ENCODE measurements at regions not wholly inside any gene's neighbourhood (a gene's known extent, or its start where the extent isn't known, plus 50 kb on each side); places are given as distances from the start of the nearest gene placed in this dataset.
"Not testable (repeated sequence)": the region's sequence is repeated elsewhere in the genome, so short reads cannot be mapped to it uniquely, and the experiment has no call there.

DNA sequence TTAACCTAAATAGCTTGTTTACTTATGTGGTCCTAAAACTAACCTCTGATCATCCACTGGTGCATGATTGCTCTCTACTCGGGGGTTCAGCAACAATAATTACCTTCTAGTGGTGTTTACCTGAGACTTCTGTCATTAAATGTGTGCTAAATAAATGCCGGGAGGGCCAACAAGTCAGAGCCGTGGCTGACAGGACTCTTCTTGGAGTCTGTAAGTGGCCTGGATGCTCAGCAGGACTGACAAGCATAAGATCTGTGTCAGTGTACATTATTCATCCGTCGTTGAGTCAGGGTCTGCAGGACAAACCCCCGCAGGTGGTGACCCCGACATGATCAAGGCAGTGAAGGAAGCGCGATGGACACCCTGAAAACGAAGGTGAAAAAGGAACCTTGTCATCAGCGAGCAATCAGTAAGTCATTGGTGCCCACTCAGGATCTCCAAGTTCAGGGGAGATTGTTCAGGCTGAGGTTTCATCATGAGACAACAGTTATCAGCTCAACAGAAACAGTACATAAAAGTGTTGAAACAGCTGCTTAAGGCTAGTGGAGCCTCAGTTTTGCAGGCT, 1466.9 kb downstream of the UQCRFS1 start:
- no peak for DNase-seq

DNA sequence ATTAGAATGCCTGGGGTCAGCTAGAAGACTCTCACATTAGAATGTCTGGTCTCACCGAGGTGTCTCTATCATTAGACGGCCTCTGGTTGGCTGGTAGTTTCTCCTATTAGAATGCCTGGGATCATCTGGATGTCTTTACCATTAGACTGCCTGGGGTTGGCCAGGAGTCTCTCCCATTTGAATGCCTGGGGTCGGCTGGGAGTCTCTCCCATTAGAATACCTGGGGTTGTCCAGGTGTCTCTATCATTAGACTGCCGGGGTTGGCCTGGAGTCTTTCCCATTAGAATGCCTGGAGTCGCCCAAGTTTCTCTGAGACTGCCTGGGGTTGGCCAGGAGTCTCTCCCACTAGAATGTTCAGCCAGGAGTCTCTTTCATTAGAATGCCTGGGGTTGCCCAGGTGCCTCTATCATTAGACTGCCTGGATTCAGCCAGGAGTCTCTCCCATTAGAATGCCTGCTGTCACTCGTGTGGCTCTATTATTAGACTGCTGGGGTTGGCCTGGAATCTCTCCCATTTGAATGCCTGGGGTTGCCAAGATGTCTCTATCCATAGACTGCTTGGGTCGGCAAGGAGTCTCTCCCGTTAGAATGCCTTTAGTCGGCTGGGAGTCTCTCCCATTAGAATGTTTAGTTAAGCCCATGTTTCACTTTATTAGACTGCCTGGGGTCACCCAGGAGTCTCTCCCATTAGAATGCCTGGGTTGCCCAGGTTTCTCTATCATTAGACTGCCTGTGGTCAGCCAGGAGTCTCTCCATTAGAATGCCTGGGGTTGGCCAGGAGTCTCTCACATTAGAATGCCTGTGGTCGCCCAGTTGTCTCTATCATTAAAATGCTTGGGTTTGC, 1467.8 kb downstream of the UQCRFS1 start:
- no peak for DNase-seq

DNA sequence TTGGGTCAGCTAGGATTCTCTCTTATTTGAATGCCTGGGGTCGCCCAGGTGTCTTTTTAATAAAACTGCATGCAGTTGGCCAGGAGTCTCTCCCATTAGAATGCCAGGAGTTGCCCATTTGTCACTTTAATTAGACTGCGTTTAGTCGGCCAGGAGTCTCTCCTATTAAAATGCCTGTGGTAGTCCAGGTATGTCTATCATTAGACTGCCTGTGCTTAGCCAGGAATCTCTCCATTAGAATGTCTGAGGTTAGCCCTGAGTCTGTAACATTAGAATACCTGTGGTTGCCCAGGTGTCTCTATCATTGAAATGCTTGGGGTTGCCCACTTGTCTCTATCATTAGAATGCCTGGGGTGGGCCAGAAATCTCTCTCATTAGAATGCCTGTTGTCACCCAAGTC, 1470.9 kb downstream of the UQCRFS1 start:
- DNase-seq = no peak

DNA sequence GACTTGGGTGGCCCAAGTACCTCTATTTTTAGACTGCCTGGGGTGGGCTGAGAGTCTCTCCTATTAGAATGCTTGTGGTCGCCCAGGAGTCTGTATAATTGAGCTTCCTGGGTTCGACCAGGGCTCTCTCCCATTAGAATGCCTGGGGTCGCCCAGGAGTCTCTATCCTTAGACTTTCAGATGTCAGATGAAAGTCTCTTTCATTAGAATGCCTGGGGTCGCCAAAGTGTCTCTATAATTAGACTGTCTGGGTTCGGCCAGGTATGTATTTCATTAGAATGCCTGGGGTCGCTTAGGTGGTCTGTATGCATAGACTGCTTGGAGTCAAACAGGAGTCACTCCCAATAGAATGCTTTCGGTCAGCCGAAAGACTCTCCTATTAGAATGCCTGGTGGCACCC, 1471.7 kb downstream of the UQCRFS1 start:
- DNase-seq = no peak

DNA sequence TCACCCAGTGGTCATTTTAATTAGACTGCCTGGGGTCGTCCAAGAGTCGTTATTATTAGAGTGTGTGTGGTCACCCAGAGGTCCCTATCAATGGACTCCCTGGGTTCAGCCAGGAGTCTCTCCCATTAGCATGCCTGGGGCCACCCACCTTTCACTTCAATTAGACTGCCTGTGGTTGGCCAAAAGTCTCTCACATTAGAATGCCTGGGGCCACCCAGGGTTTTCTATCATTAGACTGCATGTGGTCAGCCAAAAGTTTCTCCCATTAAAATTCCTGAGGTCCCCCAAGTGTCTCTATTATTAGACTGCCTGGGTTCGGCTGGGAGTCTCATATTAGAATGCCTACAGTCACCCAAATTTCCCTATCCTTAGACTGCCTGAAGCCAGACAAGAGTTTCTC, 1472.6 kb downstream of the UQCRFS1 start:
- no peak for DNase-seq

DNA sequence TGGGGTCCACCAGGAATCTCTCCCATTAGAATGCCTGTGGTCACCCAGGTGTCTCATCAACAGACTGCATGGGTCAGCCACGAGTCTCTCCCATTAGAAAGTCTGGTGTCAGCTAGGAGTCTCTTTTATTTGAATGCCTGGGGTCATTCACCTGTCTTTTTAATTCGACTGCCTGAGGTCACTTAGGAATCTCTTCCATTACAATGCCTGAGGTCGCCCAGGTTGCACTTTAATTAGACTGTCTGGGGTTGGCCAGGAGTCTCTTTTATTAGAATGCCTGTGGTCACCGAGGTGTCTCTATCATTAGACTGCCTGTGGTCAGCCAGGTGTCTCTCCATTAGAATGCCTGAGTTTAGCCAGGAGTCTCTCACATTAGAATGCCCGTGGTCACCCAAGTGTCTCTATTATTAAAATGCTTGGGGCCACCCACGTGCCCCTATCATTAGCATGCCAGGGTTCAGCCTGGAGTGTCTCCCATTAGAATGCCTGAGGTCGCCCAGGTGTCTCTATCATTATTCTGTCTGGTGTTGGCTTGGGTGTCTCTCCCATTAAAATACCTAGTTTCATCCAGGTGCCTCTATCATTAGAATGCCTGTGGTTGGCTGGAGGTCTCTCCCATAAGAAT, 1474.3 kb downstream of the UQCRFS1 start:
- no peak for DNase-seq

DNA sequence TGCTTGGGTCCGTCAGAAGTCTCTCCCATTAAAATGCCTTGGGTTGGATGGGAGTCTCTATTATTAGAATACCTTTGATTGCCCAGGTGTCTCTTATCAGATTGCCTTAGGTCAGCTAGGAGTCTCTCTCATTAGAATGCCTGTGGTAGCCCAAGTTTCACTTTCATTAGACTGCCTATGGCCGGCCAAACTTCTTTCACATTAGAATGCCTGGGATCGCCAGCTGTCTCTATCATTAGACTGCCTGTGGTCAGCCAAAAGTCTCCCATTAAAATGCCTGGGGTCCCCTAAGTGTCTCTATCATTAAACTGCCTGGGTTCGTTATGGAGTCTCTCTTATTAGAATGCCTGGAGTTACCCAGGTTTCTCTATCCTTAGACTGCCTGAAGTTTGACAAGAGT, 1476.7 kb downstream of the UQCRFS1 start:
- DNase-seq = no peak

DNA sequence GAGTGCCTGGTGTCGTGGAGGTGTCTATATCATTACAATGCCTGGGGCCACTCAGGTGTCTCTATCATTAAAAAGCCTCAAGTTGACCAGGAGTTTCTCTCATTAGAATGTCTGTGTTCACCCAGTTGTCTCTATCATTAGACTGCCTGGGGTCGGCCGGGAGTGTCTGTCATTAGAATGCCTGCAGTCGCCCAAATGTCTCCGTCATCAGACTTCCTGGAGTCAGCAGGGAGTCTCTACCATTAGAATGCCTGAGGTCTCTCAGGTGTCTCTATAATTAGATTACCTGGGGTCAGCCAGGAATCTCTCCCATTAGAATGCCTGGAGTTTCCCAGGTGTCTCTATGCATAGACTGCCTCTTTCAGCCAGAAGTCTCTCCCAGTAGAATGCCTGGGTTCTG, 1477.6 kb downstream of the UQCRFS1 start:
- DNase-seq = no peak

DNA sequence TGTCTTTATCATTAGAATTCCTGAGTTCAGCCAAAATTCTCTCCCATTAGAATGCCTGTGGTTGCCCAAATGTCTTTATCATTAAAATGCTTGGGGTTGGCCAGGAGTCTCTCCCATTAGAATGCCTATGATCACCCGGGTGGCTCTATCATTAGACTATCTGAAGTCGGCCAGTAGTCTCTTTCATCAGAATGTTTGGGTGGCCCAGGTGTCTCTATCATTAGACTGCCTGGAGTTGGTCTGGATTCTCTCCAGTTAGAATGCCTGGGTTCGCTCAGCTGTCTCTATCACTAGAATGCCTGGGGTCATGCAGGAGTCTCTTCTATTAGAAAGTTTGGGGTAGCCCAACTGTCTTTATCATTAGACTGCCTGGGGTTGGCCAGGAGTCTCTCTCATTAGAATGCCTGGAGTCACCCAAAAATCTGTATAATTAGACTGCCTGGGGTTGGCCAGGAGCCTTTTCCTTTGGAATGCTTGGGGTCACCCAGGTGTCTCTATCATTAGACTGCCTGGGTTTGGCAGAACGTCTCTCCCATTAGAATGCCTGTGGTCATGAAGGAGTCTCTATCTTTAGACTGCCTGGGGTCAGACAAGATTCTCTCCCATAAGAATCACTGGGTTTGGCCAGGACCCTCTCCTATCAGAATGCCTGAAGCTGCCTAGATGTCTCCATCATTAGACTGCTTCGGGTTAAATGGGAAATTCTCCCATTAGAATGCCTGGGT, 1478.3 kb downstream of the UQCRFS1 start:
- DNase-seq = no peak

DNA sequence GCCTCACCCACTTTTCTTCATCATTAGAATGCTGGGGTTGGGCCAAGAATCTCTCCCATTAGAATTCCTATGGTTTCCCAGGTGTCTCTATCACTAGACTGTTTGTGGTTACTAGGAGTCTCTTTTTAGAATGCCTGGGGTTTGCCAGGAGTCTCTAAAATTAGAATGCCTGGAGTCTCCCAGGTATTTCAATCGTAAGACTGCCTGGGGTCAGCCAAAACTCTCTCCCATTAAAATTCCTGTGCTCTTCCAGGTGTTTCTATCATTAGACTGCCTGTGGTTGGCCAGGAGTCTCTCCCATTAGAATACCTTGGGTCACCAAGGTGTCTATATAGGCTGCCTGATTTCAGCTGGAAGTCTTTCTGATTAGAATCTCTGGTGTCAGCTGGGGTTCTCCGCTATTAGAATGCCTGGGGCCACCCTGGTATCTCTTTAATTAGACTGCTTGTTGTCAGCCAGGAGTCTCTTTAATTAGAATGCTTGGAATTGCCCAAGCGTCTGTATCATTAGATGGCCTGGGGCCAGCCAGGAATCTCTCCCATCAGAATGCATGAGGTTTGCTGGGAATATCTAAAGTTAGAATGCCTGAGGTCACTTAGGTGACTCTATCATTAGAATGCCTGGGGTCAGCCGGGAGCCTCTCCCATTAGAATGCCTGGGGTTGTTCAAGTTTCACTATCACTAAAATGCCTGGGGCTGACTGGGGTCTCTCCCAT, 1479.2 kb downstream of the UQCRFS1 start:
- DNase-seq = no peak

DNA sequence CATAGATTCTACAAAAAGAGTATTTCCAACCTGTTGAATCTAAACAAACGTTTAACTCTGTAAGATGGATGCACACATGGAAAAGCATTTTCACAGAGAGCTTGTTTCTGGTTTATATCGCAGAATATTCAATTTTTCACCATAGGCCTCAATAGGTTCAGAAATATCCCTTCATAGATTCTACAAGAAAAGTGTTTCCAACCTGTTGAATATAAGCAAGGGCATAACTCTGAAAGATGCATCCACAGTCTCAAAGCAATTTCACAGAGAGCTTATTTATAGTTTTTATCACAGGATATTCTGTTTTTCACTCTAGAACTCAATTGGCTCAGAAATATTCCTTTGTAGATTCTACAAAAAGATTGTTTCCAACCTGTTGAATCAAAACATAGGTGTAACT, 1483.6 kb downstream of the UQCRFS1 start:
- no peak for DNase-seq

DNA sequence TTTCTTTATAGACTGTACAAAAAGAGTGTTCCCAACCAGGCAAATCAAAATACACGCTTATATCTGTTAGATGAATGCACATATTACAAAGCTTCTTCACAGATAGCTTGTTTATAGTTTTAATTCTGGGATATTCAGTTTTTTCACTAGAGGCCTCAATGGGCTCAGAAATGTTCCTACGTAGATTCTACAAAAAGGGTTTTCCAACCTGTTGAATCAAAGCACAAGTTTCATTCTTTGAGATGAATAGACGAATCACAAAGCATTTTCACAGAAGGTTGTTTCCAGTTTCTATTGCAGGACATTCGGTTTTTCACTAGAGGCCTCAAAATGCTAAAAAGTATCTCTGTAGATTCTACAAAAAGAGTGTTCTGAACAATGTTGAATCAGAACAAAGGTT, 1490.3 kb downstream of the UQCRFS1 start:
- DNase-seq = no peak

DNA sequence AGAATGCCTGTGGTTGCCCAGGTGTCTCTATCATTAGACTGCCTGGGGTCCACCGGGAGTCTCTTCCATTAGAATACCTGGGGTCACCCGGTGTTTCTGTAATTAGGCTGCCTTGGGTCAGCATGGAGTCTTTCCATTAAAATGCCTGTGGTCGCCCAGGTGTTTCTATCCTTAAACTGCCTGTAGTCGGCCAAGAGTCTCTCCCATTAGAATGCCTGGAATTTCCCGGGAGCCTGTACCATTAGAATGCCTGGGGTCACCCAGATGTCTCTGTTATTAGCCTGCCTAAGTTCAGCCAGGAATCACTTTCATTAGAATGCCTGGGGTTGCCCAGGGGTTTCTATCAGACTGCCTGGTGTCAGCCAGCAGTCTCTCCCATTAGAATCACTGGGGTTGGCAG, 1492.8 kb downstream of the UQCRFS1 start:
- DNase-seq = no peak

DNA sequence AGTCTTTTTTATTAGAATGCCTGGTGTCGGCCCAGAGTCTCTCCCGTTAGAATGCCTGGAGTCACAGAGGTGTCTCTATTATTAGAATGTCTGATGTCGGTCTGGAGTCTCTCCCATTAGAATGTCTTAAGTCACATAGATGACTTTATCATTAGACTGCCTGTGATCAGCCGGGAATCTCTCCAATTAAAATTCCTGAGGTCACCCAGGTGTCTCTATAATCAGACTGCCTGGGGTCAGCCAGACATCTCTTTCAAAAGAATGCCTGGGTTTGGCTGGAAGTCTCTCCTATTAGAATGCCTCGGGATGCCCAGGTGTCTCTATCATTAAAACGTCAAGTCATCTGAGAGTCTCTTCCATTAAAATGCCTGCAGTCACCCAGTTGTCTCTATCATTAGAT, 1493.9 kb downstream of the UQCRFS1 start:
- DNase-seq = no peak

DNA sequence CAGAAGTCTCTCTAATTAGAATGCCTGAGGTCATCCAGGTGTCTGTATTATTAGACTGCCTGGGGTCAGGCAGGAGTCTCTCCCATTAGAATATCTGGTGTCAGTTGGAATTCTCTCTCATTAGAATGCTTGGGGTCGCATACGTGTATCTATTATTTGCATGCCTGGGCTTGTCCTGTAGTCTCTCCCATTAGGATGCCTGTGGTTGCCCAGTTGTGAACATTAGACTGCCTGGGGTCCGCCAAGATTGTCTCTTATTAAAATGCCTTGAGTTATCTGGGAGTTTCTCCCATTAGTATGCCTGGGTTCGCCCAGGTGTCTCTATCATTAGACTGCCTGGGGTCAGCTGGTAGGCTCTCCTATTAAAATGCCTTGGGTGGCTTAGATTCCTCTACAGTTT, 1494.7 kb downstream of the UQCRFS1 start:
- no peak for DNase-seq

DNA sequence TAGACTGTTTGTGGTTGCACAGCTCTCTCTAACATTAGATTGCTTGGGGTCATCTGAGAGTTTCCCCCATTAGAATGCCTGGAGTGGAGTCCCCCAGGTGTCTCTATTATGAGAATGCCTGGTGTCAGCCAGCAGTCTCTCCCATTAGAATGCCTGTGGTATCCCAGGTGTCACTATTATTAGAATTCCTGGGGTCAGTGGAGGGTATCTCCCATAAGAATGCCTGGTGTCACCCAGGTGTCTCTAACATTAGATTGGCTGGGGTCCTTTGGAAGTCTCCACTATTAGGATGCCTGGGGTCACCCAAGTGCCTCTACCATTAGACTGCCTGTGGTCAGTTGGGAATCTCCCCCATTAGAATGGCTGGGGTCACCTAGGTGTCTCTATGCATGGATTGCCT, 1495.1 kb downstream of the UQCRFS1 start:
- DNase-seq = no peak

DNA sequence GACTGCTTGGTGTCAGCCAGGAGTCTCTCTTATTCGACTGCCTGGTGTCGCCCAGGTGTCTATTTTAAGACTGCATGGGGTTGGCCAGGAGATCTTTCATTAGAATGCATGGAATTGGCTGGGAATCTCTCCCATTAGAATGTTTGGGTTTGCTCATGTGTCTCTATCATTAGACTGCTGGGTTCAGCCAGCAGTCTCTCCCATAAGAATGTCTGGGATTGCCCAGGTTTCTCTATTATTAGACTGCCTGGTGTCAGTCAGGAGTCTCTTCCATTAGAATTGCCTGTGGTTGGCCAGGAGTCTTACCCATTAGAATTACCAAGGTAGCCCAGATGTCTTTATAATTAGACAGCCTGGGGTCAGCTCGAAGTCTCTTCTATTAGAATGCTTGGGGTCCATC, 1496.0 kb downstream of the UQCRFS1 start:
- DNase-seq = no peak

DNA sequence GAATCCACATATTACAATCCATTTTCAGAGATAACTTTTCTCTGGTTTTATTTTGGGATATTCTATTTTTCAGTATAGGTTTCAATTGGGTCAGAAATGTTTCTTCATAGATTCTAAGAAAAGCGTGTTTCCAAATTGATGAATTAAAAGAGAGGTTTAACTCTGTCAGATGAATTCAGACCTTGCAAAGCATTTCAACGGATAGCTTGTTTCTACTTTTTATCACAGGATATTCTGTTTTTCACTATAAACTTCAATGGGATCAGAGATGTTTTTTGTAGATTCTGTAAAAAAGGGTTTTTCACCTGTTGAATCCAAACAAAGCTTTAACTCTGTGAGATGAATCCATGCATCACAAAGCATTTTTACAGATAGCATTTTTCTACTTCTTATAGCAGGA, 1498.1 kb downstream of the UQCRFS1 start:
- DNase-seq = no peak

DNA sequence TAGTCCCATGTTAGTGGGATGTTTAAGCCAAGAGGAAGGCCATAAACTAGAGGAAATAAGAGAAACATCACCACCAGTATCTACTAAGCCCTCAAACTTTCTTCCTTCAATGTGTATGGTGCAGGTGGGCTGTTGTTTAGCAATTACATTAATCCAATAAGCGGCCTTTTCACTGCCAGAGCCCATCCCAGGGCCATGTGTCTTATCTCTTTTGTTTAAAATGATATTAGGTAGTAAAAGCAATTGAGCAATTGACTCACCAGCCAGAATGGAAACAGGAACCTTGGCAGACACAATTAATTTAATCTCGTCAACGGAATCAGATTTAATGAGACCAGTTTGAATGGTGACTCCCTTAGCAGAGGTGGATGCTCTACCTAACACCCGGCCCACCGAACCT, 1503.5 kb downstream of the UQCRFS1 start:
- DNase-seq = no peak

DNA sequence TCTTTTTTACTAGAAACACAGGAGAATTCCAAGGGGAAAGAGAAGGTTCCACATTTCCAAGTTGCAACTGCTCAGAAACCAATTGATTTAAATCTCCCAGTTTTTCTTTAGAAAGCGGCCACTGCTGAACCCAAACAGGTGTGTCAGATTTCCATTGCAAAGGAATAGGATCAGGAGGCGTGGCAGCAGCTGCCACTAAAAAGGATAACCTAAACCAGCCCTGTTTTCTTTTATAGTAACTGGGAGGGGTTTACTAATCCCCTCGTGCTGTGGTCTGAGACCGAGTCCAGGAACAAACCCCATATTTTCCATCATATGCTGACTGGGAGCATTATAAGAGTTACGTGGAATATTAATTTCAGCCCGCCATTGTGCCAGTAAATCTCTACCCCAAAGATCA, 1504.0 kb downstream of the UQCRFS1 start:
- not testable (repeated sequence) for DNase-seq

DNA sequence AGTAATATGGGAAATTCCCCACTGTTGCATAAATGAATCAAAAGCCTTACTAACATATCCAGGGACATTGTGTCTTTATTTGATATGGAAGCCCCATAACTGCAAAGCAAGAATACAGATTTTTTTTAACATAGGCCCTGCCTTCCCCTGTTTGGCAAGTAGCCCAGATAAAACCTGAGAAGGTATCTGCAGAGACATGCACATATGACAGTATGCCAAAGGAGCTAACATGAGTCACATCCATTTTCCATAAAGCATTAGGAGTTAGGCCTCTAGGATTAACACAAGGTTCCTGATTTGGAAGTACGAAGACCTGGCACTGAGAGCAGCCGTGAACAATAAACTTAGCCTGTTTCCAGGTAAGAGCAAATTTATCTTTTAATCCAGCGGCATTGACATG, 1505.9 kb downstream of the UQCRFS1 start:
- DNase-seq = not testable (repeated sequence)

DNA sequence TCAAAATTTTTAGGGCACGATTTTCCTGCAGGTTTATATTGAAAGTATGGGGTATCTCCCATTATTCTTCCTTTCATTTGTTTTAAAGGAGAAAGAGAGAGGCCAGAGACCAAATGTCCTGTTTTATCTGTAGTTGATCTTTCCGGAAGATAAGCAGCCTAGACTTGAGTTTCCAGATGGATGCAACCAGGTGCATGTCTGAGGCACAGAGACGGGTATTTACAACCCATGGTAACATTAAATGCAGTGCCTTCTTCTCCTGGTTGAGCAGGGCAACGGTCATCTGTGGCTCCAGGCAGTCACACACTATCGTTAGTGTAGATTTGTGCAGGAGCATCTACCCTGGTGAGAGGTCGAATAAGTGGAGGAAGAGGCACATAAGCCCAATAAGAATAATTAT, 1507.1 kb downstream of the UQCRFS1 start:
- DNase-seq = no peak
